Ureter (tissue), 1 donor: ENCODE measurements at regions not wholly inside any gene's neighbourhood (a gene's known extent, or its start where the extent isn't known, plus 50 kb on each side); places are given as distances from the start of the nearest gene placed in this dataset.
"Not testable (repeated sequence)": the region's sequence is repeated elsewhere in the genome, so short reads cannot be mapped to it uniquely, and the experiment has no call there.

Experiments used
- DNase-seq: peaks from one replicate; pipeline ENCODE4 v3.0.0-alpha.2; 2020; ENCODE audit warnings: low spot score
- donor health status: DM: yes; HTN: yes; CAD: no.

DNA sequence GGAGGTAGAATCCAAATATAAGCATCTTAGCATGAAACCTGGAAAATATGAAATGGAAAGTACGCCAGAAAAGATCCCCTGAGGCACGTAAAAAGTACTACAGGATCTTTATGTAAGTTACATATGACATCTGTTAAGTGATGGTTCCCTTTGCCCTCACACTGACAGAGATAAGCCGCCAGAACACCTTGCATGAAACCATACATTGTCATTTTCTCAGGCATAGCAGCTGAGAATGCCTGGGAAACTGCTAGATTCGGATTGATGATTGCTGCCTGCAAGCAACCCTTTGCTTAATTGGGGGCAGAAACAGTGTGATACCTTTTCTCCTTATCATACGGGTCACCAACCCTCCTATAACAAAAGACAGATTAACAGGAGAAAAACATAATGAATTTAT is 826.6 kb upstream of the LRRN3 start:
- no peak for DNase-seq

DNA sequence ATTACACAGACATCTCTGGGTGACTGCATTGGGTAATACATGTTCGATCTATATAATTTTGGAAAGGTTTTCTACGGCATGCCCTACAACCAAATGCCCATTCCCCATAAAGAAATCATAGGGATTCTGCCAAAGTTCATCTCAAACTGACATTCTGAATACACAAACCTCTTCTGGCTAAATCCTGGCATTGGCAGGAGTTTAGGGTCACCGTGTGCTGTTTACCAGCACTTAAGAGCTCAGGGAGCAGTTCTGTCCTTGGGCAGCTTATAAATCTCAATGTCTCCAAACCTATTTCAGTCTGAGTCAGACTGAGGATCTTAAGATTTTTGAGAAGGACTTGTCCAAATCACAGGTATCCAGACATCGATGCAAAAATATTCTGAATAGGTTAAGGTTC is 809.6 kb upstream of the LRRN3 start:
- no peak for DNase-seq

DNA sequence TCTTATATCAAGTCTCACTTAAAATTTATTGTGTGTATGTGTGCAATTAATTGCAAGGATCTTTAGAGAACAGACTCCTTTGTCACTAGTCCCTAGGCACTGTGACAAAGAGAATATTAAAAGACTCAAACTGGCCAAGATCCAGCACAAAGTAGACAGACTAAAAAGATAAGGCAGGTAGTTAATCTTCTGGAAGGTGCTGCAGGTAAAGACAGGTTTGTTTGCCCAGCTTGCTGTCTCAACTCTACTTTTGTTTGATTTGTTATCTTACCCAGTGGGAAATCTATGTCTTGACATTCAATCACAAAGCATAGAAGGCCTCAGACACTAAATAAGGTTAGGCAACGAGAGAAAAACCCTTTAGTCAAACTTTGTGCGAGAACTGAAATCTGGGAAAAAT is 807.9 kb upstream of the LRRN3 start:
- no peak for DNase-seq

DNA sequence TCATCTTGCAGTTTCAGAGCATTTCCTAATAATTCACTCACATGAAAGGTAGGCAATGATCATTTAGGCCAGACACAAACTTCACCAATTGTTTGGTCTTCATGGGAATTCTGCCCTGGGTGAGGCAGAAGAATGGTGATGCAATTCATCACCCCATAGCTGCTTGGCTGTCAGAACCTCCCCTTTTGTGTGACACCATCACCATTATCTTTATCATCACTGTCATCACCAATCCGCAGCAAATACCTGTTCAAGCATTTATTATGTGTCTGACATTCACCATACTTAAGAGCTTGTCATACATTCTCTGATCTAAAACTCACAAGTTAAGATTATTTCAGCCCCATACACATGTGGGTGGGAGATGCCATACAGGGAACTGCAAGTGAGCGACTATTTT is 799.5 kb upstream of the LRRN3 start:
- no peak for DNase-seq

DNA sequence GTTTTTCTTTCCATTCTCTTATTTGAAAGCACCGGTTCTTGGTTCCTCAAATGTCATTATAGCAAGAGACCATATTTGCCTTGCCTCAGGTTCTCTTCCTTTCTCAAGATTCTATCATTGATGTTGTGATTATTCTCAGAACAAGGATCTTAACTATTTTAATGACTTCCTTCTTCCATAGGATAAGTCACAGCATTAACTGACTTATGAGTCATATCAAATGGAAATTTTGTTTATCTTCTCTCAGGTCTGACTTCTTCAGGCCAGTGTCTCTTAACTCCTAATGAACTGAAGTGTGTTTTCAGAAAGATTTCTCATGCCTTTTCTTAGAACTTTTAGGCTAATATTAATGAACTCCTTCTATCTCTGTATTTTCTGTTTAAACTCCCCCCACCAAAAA is 794.6 kb upstream of the LRRN3 start:
- no peak for DNase-seq

DNA sequence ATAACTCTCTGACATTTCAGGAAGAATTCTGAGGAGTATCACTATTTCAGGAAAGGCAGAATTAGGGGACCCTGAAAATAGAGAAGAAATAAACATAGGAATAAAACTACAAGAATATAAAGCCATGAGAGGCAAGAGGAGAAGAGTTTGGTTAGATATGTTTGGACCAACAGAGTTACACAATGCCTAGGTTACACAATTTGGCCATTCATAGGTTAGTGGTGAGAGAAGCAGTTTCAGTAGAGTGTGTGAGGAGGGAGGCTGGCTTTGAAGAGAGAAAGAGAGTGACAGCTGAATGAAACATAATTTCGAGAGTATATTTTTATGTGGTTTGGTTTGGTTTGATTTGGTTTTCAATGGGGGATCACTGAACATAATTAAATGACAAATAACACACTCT is 783.2 kb upstream of the LRRN3 start:
- DNase-seq, result no peak

DNA sequence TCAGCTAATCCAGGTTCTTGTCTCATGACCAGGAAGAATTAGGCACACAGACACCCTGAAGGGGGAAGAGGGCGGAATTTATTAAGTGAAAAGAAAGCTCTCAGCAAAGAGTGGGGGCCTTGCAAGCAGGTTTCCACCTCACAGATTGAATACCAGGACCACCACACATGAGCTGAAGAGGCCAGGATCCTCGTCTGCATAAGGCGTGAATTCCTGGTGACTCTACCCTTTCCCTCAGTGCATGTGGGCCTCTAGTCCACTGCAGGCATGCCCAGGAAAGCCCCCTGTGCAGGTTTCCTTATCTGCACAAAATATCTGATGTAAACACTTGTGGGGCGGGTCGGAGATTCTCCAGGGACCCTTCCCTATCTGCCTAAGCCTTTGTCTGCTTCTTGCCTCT is 782.1 kb upstream of the LRRN3 start:
- no peak for DNase-seq

DNA sequence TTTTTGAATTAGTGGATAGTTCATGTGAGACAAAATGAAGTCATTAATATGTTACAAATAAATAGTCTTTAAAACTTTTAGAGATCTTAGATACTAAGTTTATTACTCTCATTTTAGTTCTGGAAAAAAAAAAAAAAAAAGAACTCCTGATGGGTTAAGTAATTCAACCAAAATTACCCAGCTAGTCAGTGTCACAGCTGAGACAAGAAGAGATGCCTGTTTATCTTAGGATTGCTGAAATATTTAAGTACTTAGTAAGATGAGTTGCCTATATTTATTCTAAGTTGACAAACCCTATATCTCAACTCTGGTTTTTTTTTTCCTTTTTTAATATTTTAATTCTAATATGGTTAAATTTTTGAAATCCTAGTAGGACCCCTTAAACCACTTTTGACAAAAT is 781.0 kb upstream of the LRRN3 start:
- no peak for DNase-seq

DNA sequence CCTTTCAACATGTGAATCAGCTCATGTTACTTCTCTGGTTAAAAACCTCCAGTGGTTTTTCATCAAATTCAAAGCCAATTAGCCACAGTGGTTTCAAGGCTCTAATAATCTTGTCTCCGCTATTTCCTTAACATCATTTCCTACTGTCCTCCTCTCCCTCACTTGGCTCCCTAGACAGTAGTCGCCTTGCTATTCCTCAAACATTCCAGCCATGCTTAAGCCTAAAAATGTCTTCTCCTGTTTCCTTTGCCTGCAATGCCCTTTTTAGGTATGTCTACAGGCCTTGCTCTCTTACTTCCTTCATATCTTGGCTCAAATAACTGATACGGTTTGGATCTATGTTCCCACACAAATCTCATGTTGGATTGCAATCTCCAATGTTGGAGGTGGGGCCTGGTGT is 779.4 kb upstream of the LRRN3 start:
- no peak for DNase-seq

DNA sequence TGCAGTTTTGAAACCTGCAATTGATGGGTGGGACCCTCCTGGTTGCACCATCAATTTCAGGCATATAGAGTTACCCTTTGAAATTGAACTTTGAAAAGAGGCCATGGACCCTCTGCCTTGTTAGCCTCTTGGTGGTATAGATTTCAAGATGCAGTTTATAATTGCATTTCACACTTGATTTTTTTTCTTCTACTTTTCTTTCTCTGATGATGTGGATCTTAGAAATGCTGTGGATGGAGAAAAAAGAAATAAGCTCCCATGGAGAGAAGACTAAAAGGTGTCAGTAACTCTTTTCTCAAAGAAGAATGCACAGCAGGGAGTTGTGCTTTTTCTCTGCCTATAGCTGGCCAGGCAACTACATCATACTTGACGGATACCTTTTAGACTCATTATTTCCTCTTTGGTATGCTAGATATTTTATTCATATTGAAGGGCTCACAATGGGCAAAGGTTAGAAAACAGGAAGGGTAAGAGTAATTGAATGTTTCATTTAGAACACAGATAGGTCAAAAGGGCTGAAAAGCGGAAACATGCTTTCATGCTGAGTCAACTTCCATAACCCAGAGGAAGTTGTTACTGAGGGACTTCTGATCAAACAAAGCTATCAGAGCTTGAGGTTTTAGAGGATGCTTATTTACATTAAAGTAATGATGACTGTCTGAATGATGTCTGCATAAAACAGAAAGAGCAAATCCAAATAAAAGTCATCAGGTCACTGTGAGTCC is 773.2 kb upstream of the LRRN3 start:
- DNase-seq, result no peak

DNA sequence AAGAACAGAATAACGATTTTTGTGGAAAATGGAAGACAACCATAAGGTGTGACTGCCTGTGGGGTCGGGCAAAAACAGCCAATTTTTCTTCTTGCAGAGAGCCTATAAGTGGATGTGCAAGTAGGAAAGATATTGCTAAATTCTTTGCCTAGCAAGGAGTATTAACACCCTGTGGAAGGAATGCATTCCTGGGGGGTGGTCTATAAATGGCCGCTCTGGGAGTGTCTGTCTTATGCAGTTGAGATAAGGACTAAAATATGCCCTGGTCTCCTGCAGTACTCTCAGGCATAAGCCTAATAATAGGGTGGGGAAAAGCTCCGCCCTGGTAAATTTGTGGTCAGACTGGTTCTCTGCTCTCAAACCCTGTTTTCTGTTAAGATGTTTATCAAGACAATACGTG is 770.6 kb upstream of the LRRN3 start:
- not testable (repeated sequence) for DNase-seq

DNA sequence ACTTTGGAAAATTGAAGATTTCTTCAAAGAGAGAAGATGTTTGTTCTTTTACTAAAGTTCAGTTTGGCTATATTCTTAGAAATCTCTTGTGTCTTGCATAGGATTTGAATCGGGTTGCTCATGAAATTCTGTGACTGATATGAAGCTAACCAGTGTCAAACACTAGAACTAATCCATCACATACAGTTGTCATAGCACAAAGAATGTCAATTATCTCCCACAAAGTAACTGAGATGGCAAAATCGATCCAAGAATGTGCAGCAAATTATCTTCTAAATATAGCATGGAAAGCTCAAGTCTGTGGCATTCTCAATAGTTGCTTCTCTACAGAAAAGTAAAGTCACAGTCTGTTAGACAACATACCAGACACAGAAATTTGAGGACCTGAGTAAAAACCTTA is 768.1 kb upstream of the LRRN3 start:
- no peak for DNase-seq

DNA sequence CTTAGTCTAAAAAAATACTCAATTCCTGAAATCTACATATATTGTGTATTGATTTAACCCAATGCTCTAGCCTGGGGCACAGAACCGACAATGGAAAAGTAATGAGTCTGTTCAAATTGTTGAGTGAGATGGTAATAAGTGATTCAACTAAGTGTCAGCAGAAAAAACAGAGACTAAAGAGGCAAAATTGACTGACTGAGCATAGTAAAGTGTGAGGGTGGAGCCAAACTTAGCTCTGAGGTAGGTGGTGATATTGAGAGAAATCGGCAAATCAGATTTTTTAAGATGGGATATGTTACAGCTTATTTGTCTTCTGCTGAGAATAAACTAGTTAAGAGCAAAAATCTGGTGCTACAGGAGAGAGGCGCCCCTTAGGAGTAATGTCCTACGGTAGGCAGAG is 764.0 kb upstream of the LRRN3 start:
- DNase-seq, result no peak

DNA sequence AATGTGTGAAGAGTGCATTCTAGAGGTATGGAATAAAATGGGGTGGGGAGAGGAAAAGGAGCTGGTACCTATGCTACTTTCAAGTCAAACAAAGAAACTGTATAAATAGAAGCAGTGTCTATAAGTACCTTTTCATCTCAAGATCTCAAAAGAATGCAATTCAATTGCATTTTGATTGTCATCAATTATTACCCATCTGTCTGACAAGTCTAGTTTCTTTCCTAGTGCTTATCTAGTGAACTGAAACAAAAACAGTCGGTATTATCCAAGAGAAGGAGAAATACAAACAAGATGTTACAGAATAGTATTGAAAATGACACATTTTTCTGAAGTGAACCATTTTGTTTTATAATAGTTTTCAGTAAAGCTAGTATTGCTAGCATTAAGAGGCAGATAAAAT is 754.5 kb upstream of the LRRN3 start:
- DNase-seq, result no peak

DNA sequence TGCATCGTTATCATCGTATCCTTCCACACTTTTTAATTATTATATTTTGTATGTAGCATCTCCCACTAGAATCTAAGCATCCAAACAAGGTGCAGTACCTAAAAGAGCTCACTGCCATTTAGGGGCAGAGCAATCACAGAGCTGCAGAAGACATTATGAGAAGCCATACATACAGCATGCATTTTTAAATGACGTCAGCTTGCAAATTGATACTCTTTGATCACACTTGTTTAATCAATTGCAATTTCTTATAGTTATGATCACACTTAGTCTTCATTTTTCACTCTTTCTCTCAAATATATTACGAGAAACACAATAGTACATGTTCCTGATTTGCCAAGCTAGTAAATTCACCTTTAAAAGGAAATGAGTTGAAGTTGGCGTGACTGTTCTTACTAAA is 753.3 kb upstream of the LRRN3 start:
- no peak for DNase-seq

DNA sequence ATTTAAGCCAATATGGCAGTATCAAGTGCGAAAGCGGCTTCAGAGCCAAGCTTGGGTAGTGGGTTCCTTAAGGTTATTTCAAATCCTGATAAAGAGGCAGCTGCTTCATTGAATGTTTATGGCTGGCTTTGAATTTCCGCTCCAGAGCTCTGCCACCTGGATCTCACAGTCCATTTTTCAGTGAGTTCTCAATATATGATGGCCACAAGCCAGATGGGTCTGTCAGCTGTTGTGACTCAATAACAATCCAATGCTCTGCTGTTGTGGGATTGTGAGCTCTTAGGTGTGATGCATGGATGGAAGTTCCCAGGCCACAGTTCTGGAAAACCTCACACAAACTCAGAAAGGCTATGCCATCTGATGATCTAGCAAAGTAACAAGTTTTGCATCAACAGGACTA is 743.8 kb upstream of the LRRN3 start:
- DNase-seq, result no peak

DNA sequence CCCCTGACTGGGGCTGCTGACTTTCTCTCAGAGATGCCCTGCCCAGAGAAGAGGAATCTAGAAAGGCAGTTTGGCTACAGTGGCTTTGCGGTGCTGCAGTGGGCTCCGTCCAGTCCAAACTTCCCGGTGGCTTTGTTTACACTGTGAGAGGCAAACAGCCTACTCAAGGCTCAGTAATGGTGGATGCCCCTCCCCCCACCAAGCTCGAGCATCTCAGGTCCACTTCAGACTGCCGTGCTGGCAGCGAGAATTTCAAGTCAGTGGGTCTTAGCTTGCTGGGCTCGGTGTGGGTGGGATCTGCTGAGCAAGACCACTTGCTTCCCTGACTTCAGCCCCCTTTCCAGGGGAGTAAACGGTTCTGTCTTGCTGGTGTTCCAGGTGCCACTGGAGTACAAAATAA is 734.5 kb upstream of the LRRN3 start:
- no peak for DNase-seq

DNA sequence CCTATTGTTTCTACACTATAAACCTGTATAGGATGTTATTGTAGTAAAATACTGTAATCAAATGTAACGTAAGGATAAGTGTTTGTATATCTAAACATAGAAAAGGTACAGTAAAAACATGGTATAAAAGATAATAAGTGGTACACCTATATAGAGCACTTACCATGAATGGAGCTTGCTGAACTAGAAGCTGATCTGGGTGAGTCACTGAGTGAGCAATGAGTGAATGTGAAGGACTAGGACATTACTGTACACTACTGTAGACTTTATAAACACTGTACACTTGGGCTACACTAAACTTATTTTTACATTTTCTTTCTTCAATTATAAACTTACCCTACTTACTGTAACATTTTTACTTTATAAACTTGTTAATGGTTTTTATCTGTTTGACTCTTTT is 732.9 kb upstream of the LRRN3 start:
- DNase-seq, result no peak

DNA sequence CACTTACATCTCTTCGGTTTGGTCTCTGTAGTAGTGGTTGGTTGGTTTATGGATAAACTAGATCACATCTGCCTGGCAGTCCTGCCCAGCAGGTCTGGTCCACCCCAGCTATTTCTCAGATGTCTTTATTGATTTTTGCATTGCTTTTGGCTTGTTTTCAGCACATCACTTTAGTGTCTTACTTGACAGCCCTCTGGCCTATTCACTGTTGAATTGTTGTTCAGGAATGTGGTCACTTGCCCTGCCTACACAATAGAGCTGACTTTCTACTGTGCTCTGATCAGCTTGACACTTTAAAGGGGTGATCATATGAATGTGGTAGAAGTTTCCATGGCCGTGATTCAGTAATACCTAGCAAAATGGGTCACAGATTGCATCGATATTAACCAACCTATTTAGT is 719.2 kb upstream of the LRRN3 start:
- no peak for DNase-seq

DNA sequence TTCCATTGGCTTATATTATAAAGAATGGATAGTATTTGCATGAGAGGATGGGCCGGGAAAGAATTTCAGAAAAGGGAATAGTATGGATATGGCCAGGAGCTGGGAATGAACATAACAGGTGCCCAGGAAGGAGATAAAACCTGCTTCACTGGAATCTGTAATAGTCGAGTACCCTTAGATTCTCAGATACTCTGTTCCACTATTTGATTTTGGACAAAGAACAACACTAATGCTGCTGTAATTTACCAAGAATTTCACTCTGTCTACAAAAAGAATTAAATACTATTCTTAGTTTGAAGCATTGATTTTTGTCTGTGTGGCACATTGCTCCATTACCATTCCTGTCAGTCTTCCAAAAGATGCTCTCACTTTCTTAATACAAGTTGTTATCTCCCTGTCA is 718.2 kb upstream of the LRRN3 start:
- no peak for DNase-seq

DNA sequence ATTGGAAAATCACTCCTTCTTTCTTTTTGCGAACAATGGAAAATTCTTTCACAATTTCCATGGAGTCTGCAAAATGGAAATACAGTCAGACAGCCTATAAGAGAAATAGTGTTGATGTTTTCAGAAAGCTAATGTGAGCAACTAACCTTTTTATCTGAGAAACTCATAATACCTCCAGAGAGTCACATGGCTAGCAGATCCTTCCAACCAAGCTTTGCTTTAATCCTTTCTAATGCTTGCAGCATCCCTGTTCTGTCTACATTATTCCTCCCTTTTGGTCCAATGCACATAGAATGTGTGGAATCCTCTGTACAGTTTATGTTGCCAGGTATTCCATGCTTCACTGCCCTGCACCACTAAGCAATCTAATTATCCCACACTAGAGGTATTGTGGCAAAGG is 717.5 kb upstream of the LRRN3 start:
- DNase-seq, result no peak

DNA sequence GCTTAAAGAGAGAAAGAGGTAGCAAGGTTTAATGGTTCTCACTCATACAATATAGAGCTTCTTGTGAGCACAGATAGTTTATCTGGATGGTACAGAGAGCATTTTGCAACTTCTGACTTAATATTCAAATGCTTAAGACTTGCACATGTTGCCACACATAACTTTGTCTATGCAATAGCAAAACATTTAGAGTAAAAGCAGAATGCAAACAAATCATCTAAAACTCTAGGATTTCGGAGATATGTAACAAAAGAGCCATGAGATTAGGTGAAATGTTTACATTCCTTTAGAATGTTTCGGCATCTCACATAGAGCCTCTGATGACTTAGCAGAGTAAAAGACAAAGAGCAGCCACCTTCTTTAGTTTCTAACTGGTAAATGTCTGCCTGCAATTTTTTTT is 717.1 kb upstream of the LRRN3 start:
- DNase-seq, result no peak

DNA sequence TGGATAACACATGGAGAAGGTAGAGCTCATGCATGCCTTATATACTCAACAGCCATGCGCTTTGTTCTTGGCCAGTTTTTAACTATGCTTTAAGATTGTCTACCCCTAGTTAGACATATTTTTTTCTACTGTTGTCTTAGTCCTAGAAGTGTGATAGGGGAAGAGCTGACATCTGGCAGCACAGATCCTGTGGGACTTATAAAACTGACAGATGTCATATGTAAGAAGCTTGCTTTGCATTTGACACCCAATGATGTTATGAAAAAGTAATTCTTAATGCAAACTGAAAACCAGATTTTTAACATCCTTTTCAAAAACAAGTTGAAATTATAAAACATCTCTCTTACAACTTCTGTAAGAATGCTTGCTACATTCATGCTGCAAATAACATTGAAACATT is 715.9 kb upstream of the LRRN3 start:
- DNase-seq, result no peak

DNA sequence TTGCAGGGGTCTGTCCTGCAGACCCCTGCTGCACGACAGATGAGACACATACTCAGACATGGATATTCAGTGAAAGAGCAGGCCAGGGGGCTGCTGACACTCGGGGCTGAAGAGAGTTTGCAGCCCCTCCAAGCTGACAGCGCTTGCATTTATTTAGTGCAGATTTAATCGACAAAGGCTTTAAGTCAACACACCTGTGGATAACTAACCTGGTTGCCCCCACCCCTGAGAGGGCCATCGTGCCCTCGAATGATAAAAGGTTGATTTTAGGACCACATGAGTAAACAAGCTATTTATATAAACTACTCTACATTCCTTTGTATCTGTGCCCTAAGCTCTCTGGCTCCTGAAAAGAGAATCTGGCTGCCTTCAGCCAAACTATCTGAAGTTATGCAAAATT is 708.2 kb upstream of the LRRN3 start:
- DNase-seq, result no peak

DNA sequence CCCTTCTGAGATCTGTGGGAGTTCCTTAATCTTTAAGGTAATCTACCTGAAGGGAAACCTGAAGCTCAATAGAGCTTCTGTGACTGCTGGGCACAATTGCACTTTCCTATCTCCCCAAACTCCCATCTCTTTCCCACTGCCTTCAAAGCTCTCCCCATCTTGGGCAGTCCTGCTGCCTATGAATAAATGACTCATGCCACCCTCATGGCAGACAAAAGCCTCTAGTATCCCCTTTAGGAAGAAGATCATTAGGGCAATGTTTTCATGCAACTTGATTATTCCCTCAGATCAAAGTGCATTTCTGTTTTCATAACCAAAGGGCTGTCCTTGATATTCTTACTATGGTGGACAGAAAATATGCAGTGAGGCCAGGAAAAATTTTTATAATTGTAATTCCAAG is 704.9 kb upstream of the LRRN3 start:
- DNase-seq, result no peak
